DND-41 (cell line): ENCODE measurements at regions not wholly inside any gene's neighbourhood (a gene's known extent, or its start where the extent isn't known, plus 50 kb on each side); places are given as distances from the start of the nearest gene placed in this dataset.

Experiments
- CTCF ChIP-seq: IDR thresholded peaks from 2 replicates; pipeline ENCODE4 v1.5.1; 2012; ENCODE audit warnings: borderline replicate concordance, low read length, moderate library complexity, mild to moderate bottlenecking; ENCODE audit not compliant: poor library complexity, severe bottlenecking; ENCODE audit errors: extremely low read depth
- EZH2 ChIP-seq: IDR thresholded peaks from 3 replicates; pipeline ENCODE4 v1.6.1; 2012; ENCODE audit warnings: borderline replicate concordance, low read depth, mild to moderate bottlenecking, moderate library complexity, low read length, inconsistent platforms; ENCODE audit not compliant: severe bottlenecking

- TF ChIP-seq CTCF (no peak), EZH2 (no peak)
Measured at GRCh38 chr16:86176462-86176861, 277.5 kb downstream of the IRF8 start.
